Activated CD8-positive, alpha-beta memory T cell treated with anti-CD3 and anti-CD28 coated beads for 36 hours (primary cell): ENCODE measurements at regions not wholly inside any gene's neighbourhood (a gene's known extent, or its start where the extent isn't known, plus 50 kb on each side); places are given as distances from the start of the nearest gene placed in this dataset.

ENCODE experiments used
- CTCF ChIA-PET: fragments of 350-600 bp; sonication (Branson Sonifier 250); formaldehyde crosslinking; loops from one replicate; lab custom pipeline; 2021; ENCODE audit warnings: antibody characterized with exemption; lab: Charles Lee
- POLR2A ChIA-PET: fragments of 350-600 bp; sonication (Branson Sonifier 250); formaldehyde crosslinking; loops from one replicate; lab custom pipeline; 2021; ENCODE audit warnings: antibody characterized with exemption; lab: Charles Lee

DNA sequence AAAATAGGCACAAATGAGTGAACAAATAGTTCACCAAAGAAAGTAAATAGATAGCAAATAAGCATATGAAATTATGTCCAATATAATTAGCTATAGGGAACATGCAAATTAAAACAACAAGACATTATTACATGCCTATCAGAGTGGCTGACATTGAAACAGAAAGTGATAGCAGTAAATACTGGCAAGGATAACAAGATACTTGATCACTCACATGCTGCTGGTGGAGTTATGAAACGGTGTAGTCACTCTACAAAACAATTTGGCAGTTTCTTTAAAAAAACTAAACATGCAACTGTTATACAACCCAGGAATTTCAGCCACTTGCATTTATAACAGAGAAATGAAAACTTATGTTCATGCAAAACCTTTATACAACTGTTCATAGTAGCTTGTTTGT is 439.2 kb upstream of the ACVR2A start:
- ChIA-PET POLR2A (no interaction called here), CTCF (no interaction called here)

DNA sequence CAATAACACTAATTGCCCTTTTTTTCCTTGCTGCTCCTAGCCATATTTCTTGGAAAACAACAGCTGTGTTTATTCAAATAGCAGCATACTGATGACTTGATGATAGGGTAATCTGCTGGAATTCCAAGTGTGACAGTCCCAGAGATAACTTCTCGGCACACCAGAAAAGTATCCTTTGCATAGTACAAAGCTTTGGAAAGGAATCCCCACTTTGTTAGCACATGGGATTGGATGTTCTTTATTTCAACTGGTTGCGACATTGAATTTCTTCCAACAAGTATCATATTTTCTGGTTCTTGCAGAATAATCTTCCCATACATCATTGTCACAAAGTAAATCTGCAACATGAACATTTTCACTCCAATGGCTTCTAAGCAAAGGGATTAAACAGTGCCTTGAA is 445.8 kb upstream of the ACVR2A start:
- ChIA-PET POLR2A (no interaction called here), CTCF (no interaction called here)

DNA sequence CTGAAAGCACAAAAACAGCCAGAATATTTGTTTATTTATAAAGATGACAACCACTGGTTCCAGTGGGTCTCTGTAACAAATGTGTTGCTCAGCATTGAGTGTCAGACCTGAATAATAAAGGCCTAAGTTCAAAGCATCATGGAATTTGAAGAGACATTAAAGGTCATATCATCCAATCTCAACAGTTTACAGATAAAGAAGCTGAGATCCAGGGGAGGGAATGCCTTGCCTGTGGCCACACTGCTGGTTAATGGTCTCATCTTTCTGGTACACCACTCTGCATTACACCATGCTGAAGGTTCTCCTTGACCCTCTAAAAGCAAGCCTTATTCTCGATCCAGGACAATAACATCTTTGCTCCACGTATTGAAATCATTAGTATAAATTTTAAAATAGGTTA is 446.5 kb upstream of the ACVR2A start:
- ChIA-PET CTCF (no interaction called here), POLR2A (no interaction called here)

DNA sequence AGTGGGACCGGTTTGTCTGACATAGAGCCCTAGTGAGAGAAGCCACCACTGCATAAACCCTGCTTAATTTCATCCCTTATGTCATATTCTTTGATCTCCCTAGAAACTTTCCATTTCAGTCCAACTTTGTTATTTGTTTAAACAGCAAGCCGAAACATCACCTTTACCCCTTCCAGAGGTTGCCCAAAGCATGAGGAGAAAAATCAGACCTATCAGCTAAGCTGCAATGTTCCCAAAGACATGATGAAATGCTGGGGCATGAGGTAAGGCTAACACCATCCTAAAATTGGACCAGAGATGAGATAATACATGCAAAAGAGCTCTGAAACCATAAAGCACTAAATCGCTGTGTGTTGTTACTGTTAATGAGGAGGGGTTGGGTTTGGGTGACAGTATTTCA is 447.9 kb upstream of the ACVR2A start:
- CTCF ChIA-PET: no interaction called here
- POLR2A ChIA-PET: no interaction called here

DNA sequence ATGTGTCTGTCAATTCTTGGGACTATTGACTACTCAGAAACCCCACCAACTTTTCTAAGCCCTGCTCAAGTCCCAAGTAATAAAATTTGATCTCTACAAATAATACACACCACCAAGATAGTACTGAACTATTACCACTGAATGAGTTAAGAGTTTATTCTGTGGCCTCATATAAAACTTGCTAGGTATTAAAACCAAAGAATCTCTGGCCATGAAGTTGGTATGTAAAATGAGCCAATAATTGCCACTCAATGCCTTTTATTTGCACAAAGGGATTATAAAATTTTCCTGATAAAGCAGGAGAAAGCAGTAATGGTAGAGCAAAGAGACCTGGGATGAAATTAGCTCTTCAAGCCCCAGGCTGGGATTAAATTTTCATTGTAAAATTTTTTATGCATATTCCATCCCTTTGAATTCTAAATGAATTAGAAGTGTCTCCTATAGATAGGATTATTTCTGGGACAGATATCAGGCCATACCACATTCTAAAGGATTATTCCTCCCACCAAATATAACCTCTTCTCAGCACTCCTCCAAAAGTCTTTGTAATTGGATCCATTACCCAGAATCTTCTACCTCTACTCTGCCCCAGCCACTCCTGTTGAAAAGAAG is 450.5 kb upstream of the ACVR2A start:
- ChIA-PET CTCF (no interaction called here), POLR2A (no interaction called here)

DNA sequence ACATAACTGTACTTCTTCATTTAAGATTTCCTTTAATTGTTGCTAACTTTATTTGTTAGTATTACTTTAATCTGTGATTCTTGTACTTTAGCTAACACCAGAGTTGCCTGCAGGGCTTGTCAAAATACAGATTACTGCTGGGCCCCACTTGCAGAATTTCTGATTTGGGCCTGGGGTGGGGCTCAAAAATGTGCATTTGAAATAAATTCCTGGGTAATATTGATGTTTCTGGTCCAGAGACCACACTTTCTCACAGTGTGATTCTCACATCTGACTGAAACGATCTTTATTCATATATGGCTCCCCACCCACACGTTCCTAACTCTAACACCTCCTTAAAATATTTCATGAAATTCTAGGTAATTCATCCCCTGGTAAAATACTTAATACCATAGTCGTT is 452.6 kb upstream of the ACVR2A start:
- ChIA-PET POLR2A (no interaction called here), CTCF (no interaction called here)

DNA sequence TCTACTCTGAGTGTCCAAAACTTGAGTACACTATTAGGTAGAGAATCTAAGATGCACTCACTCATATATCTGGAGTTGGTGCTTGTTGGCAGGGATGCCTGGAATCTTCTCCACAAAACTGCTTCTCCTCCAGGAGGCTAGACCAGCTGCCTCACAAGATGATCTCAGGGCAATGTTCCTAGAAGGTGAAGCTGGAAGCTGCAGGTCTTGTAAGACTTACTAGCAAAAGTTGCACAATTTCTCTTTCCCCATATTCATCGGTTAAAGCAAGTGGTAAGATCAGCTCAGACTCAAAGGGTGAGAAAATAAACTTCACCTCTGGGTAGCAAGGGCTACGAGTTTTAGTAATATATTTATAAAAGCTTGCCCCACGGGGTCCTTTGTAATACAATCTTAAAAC is 454.4 kb upstream of the ACVR2A start:
- ChIA-PET CTCF (no interaction called here), POLR2A (no interaction called here)

DNA sequence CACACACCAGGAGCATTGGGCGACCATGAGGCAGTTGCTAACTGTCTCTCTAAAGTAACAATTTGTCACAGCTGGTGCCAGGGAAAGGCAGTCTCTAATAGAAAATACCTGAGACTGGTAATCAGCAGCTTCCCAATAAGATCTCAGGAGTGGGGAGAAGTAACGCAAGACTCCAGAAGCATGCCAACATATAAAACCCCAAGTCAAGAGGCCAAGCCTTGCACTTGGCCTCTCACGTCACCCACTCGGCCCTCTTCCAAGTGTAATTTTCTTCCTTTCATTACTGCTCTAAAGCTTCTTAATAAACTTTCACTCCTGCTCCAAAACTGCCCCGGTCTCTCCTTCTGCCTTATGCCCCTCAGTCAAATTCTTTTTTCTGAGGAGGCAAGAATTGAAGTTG is 455.6 kb upstream of the ACVR2A start:
- ChIA-PET POLR2A (no interaction called here), CTCF (interaction anchor here (0.5 kb wide), 1 partner anchor 1269 kb away, joined by 3 read pairs; no protein-coding TSS in a partner anchor)

DNA sequence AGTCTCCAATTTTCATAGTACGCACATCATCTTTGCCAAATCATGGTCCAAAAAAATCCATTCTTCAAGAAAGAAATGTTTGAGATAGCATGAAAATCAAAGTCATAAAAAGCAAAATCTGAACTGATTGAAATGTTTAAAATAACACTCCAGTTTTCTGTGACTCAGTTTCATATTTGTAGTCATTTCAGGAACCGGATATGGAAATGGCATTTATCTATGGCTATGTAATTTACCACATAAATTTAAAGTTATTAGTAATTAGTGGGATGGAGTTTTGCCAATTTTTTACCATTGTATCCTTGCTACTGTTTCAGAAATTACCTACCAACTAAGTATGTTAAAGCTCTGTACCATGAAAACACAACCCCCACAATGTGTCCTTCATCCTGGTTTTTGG is 456.6 kb upstream of the ACVR2A start:
- ChIA-PET CTCF (no interaction called here), POLR2A (no interaction called here)

DNA sequence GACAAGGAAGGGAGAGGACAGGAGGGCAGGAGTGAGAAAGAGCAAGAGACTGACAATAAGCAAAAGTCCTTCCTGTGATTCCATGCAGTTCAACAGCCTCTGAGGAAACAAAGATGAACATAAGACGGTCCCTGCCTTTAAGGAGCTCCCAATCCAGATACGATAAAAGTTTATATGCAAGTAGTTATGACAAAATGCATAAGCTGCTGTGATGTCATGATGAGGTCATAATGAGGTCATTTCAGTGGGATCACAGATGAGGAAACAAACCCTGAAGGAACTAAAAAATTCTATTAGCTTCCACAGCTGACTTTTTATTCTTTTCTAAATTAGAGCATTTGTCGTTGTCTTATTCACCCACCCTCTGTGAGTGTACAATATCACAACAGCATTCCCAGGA is 458.5 kb upstream of the ACVR2A start:
- POLR2A ChIA-PET: no interaction called here

DNA sequence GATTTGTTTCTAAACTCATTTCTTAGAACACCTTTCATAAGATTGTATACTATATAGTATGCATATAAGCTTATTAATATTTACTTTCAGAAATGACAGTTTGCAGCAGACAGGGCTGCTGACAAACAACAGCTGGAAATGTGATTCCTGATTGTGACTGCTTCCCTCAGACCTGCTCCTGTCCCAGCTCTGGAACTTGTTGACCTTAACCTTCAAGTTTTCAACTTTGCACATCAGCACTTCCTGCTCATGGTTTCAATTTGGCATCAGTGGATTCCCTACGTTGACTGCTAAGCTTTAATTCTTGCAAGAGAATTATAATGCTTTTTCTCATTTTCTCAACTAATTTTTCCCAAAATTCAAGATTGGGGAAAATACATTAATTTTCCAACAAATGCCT is 459.2 kb upstream of the ACVR2A start:
- ChIA-PET CTCF (no interaction called here), POLR2A (no interaction called here)

More for the DNA sequence above, 458.5 kb upstream of the ACVR2A start:
- CTCF ChIA-PET: no interaction called here

DNA sequence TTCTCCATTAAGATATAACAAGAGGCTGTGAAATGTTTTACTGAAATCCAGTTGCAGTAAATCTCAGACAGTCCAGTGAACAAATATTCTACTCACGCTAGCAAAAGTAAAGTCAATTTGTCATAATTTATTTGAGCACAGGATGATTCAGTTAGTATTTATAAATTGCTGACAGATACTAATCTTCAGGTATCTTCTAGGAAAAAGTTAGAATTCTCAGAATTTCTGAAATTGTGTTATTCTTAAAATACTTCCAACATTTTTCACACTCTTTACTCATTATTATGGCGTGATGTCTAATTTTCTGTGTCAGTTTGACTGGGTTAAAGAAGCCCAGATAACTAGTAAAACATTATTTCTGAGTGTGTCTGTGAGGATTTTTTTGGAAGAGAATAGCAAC is 460.2 kb upstream of the ACVR2A start:
- ChIA-PET POLR2A (no interaction called here), CTCF (no interaction called here)

DNA sequence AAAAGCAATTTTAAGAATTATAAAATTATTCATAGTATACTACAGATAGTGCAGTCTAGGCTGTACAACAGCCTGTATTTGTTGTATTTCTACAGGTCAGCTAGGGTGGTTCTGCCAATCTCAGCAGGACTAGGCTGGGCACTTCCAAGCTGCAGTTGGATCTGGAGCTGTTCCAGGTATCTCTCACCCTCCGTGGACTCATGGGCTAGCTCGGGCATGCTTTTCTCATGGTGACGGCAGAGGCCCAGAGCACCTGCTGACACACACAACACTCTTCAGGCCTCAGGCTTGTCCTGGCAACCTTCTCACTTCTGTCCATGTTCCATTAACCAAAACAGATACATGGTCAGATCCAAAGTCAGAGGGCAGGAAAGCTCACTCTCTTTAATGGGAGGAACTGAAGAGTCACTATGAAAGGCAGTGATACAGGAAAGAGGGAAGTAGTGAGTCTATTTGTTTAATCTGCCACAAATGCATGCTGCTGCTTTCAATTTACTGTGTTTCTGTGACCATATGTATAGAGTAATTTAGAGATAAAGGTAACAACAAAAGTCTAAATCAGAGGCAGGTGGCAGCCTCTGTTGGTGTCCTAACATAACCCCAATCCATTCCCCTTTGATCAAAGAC is 462.4 kb upstream of the ACVR2A start:
- ChIA-PET POLR2A (no interaction called here), CTCF (no interaction called here)

DNA sequence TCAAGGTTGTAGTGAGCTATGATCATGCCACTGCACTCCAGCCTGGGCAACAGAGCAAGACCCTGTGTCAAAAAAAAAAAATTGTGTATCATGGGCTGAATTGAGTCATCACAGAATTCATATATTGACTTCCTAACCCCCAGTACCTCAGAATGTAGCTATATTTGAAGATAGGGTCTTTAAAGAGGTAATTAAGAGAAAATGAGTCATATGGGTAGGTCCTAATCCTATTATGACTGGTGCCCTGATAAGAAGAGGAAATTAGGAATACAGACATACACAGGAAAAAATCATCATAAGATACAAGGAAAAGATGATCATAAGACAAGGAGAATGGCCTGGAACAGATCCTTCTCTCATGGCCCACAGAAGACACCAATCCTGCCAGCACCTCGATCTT is 466.4 kb upstream of the ACVR2A start:
- ChIA-PET CTCF (no interaction called here), POLR2A (no interaction called here)

DNA sequence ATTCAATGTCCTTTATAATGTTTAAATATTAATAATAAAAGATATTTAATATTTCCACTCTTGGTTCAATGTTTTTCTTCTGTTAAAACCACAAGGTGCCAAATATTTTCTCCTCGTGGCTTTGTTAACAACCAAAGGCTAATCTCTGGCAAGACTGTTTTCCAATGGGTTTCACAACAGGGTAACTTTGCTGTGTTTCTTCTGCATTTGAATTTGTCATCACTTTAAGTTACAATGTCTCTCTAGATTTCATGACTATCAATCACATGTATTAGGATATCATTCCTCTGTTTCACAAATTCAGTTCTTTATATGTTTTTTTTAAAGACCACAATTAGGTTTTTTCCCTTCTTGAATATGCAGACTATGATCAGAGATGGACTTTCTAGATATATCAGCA is 469.8 kb upstream of the ACVR2A start:
- ChIA-PET CTCF (no interaction called here), POLR2A (no interaction called here)

DNA sequence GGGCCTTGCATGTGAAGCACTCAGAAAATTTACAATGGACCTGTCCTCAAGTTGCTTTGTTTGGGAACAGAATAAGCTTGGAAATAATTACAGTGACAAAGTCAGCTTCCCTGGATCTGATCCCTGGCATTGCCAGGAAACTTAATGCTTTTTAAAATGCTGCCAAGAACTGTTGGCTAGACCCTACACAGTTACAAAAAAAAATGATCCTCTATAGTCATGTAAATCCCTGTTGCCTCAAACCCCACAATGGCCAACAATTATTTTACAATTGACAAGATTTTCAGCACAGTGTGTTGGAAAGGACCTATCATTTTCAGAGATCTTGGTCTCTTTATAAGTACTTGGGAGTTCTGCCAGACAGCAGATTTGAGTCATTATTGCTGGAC is 470.4 kb upstream of the ACVR2A start:
- POLR2A ChIA-PET: no interaction called here

DNA sequence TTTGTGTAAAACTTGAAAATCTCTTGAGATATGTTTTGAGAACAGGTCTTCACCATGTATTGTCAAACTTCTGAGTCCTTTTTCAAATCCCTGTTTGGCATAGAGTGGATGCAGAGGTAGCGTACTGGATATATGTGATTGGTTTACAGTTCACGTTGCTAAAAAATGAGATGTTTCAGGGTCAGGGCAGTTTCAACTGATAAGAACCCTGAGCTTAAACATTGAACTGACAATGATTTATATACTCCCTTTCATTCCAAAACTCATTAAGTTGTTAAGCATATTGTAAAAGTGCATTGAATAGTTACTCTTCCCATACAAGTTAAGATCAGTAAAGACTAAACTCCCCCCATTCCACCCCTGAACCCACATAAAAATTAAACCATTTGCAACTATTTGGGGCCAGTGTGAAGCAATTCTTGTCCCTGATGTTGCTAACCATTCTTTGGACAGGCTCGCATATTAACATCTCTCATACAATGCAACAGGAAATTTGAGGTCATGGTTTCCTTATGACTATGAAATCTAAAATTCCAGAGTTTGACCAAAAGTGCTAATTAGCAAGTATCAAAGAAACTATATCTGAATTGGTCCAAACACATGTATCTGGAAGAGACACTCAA is 470.9 kb upstream of the ACVR2A start:
- POLR2A ChIA-PET: no interaction called here

More for the DNA sequence above, 470.4 kb upstream of the ACVR2A start:
- CTCF ChIA-PET: no interaction called here

DNA sequence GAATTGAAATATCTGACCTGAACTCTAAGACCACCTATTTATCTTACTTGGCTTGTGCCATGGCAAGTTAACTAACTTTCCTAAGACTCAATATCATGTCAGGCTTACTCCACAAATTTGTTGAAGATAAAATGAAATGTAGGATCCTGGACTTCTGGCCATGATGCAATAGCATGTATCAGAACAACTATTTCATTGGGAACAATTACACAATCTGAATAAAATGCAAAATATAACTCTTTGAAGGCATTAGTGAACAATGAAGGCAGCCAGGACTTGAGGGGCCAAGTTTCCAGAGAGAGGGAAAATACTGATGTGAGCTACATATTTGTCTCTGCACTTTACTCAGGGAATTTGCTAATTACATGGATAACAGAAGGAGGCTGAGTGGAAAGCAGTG is 476.5 kb upstream of the ACVR2A start:
- ChIA-PET CTCF (no interaction called here), POLR2A (no interaction called here)

More for the DNA sequence above, 470.9 kb upstream of the ACVR2A start:
- CTCF ChIA-PET: no interaction called here

DNA sequence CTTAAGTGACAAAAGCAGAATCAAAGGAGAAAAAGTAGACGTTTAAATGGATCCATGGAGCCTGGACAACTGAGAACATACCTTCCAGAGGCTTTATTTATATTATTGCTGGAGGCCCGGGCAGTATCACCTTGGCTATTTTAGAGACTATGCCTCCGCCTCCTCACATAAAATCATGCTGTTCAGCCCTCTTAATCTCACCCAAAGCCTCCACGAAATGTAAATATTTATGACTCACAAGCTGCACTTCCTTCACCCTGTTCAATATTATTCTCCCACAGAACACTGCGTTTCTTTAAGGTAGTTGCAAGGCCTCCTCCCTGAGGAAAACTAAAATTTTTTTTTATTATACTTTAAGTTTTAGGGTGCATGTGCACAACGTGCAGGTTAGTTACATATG is 478.6 kb upstream of the ACVR2A start:
- ChIA-PET POLR2A (no interaction called here), CTCF (interaction anchor here (0.6 kb wide), 1 partner anchor 796 kb away, joined by 5 read pairs; no protein-coding TSS in a partner anchor)

DNA sequence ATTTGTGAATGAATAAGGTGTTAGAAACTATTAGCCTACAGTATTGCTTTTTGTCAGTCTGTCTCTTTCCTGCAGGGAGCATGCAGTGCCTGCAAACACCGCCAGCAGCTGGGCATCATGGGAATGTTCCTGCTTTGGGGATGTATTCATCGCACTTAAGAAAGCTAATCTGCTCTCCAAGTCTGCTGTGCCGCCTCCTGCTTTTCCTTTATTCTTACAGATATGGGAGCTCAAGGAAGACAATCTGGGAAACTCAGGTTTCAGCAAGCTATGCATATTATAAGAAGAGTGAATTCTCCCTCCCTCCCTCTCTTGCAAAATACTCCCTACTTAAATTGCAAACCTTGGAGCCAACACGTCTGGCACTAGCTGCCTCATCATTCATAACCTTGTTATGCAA is 479.2 kb upstream of the ACVR2A start:
- POLR2A ChIA-PET: no interaction called here
- CTCF ChIA-PET: no interaction called here

DNA sequence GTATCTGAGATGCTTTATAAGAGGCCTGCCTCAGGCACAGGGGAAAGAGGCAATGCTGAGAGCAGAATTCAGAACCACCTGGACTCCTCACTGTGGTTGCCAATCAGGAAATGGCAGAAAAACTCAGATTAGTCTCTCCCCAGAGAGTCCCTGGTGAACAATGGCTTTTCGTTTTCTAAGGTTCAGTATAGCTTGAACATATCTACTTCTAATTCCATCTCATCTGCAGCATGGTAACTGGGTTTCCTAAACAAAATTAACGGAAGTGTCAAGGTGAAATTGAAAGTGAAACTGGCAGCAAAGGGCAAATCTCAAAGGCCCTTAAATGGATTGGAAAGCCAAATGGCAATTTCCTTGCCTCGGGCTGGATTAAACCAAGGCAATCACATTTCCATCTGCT is 480.2 kb upstream of the ACVR2A start:
- ChIA-PET POLR2A (interaction anchor here (0.6 kb wide), 1 partner anchor 9 kb away, joined by 8 read pairs; no protein-coding TSS in a partner anchor), CTCF (no interaction called here)
